HL-60 (cell line): ENCODE measurements at regions not wholly inside any gene's neighbourhood (a gene's known extent, or its start where the extent isn't known, plus 50 kb on each side); places are given as distances from the start of the nearest gene placed in this dataset.

Source experiments
- DNase-seq, 2 experiments: peaks; one replicate each; pipeline ENCODE4 v3.0.0-alpha.2; 2010 to 2020; ENCODE audit warnings: low read depth in 1 of 2, low spot score in 1 of 2
- H3K27ac ChIP-seq: fragments of 250-450 bp; sonication (Bioruptor Pico); replicated peaks from 2 replicates; pipeline ENCODE4 v1.5.1; 2020; ENCODE audit warnings: mild to moderate bottlenecking, moderate library complexity
- H3K27me3 ChIP-seq: fragments of 250-450 bp; sonication (Bioruptor Pico); 2 replicates; pipeline ENCODE4 v1.5.1; 2021; ENCODE audit warnings: mild to moderate bottlenecking, moderate library complexity; ENCODE audit not compliant: insufficient read depth, poor library complexity, severe bottlenecking
- H3K4me3 ChIP-seq: replicated peaks from 2 replicates; pipeline ENCODE4 v1.5.1; 2011; ENCODE audit warnings: mild to moderate bottlenecking, control low read depth, low read length; ENCODE audit not compliant: insufficient read depth
- GABPA ChIP-seq: IDR thresholded peaks from 2 replicates; pipeline ENCODE4 v1.6.1; 2012; ENCODE audit warnings: low read depth
- POLR2AphosphoS5 ChIP-seq: IDR thresholded peaks from 2 replicates; pipeline ENCODE4 v1.6.1; 2012; ENCODE audit warnings: low read depth
- SPI1 ChIP-seq: IDR thresholded peaks from 2 replicates; pipeline ENCODE4 v1.6.1; 2012; ENCODE audit warnings: low read depth, mild to moderate bottlenecking, borderline replicate concordance
- TF ChIP-seq, protein P1 (sequence below): IDR thresholded peaks from 2 replicates; pipeline ENCODE4 v1.6.1; 2012; ENCODE audit warnings: low read depth; ENCODE audit not compliant: insufficient replicate concordance
- TF ChIP-seq, protein P2 (sequence below): IDR thresholded peaks from one replicate; pipeline ENCODE4 v1.5.1; 2011; ENCODE audit warnings: low read length, control low read depth, inconsistent platforms; ENCODE audit not compliant: insufficient read depth

DNA sequence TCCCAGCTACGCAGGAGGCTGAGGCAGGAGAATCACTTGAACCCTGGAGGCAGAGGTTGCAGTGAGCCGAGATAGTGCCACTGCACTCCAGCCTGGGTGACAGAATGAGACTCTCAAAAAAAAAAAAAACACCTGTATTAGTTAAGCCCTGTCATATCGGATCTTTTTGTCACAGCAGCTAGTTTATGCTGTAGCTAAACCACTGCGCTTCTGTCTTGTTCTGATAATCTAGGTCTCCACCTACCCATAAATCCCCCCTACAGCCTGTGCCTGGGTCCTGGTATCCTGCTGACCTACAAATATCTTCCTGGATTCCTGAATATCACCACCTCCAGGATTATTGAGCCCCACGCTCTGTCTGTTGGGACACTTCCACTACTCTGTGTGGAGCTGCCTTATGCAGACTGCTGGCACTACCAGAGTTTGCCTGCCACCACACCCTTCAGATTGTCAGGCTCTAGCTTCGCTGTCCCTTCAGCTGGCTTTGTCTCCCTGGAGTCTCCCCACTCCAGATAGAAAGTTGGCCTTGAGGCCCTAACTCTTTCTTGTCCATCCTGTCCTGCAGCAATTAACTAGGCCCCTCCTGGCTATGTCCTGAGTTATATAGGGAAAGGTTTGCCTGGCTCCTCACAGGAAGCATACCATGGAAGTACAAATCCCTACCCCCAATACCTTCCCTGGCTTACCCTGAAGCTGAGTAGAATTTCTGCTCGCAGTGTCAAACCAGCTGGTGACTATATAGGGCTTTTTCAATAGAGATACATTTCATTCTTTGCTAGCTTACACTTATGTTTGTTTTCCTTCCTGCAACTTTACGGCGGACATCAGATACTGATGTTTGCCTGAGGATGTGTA lies 136.0 kb upstream of the SERTAD2 start:
- TF ChIP-seq POLR2AphosphoS5 (no peak), SPI1 (no peak)
- TF ChIP-seq, protein P1, sequence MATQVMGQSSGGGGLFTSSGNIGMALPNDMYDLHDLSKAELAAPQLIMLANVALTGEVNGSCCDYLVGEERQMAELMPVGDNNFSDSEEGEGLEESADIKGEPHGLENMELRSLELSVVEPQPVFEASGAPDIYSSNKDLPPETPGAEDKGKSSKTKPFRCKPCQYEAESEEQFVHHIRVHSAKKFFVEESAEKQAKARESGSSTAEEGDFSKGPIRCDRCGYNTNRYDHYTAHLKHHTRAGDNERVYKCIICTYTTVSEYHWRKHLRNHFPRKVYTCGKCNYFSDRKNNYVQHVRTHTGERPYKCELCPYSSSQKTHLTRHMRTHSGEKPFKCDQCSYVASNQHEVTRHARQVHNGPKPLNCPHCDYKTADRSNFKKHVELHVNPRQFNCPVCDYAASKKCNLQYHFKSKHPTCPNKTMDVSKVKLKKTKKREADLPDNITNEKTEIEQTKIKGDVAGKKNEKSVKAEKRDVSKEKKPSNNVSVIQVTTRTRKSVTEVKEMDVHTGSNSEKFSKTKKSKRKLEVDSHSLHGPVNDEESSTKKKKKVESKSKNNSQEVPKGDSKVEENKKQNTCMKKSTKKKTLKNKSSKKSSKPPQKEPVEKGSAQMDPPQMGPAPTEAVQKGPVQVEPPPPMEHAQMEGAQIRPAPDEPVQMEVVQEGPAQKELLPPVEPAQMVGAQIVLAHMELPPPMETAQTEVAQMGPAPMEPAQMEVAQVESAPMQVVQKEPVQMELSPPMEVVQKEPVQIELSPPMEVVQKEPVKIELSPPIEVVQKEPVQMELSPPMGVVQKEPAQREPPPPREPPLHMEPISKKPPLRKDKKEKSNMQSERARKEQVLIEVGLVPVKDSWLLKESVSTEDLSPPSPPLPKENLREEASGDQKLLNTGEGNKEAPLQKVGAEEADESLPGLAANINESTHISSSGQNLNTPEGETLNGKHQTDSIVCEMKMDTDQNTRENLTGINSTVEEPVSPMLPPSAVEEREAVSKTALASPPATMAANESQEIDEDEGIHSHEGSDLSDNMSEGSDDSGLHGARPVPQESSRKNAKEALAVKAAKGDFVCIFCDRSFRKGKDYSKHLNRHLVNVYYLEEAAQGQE, result no peak
- TF ChIP-seq, protein P2, sequence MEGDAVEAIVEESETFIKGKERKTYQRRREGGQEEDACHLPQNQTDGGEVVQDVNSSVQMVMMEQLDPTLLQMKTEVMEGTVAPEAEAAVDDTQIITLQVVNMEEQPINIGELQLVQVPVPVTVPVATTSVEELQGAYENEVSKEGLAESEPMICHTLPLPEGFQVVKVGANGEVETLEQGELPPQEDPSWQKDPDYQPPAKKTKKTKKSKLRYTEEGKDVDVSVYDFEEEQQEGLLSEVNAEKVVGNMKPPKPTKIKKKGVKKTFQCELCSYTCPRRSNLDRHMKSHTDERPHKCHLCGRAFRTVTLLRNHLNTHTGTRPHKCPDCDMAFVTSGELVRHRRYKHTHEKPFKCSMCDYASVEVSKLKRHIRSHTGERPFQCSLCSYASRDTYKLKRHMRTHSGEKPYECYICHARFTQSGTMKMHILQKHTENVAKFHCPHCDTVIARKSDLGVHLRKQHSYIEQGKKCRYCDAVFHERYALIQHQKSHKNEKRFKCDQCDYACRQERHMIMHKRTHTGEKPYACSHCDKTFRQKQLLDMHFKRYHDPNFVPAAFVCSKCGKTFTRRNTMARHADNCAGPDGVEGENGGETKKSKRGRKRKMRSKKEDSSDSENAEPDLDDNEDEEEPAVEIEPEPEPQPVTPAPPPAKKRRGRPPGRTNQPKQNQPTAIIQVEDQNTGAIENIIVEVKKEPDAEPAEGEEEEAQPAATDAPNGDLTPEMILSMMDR, result no peak
- Histone ChIP-seq H3K27me3 (no peaks in the 10 kb centered on the region), H3K27ac (no peak overlapping the region), H3K4me3 (no peak overlapping the region)
- DNase-seq, result no peak

DNA sequence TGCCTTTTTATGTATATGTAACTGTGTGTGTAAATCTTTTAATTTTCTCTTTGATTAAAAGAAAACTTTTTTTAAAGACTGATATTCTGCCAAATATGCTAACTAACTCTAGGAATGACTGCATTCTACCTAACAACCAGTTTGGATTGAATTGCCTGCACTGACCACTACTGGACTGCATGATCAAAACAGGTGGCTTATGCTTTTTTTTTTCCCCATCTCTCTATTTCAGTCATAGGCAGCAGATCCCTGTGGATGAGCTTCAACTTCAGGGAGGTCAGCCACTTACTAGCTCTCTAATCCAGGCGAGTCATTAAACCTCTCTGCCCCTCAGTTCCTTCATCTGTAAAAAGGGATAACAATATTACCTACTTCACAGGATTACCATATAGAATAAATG lies 138.6 kb upstream of the SERTAD2 start:
- TF ChIP-seq, protein P1, result no peak
- TF ChIP-seq POLR2AphosphoS5 (no peak), SPI1 (no peak), GABPA (no peak)
- TF ChIP-seq, protein P2, result no peak
- no peak for DNase-seq
- Histone ChIP-seq H3K27me3 (no peaks in the 10 kb centered on the region), H3K4me3 (no peak overlapping the region), H3K27ac (no peak overlapping the region)

DNA sequence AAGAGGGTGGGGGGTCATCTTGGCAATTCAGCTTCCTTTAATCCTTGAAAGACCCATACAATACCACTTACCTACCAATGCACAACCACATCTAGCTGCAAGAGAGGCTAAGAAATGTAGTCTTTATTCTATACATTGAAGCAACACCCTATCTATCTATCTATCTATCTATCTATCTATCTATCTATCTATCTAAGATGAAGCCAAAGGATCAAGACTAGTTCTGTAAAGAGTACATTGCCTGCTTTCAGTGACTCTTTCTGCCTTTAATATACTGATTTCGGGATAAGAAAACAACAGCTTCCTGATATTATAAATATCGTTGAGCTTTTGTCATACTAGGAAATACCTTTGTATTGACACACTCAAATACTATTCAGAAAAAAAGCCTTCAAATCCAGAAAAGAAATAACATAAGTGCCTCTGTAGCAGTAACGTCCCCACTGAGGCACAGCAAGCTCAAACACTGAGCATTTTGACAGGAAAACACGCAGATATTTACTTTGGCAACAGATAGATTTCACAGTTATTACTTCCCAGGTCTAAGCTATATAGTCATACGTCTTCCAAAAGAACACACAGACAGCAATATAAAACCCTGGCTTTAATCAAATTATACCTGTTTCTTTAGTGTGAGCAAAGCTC lies 139.4 kb upstream of the SERTAD2 start:
- no peak for DNase-seq
- Histone ChIP-seq H3K4me3 (no peak overlapping the region), H3K27ac (no peak overlapping the region), H3K27me3 (no peaks in the 10 kb centered on the region)
- TF ChIP-seq SPI1, result no peak
- TF ChIP-seq, protein P1, result no peak
- TF ChIP-seq GABPA, result no peak
- TF ChIP-seq POLR2AphosphoS5, result no peak
- TF ChIP-seq, protein P2, result no peak
